GM21360 (cell line): ENCODE measurements at regions not wholly inside any gene's neighbourhood (a gene's known extent, or its start where the extent isn't known, plus 50 kb on each side); places are given as distances from the start of the nearest gene placed in this dataset.
"Not testable (repeated sequence)": the region's sequence is repeated elsewhere in the genome, so short reads cannot be mapped to it uniquely, and the experiment has no call there.

ENCODE experiments used
- ATAC-seq: cut with Tn5 transposase; IDR thresholded peaks from one replicate; pipeline ENCODE4 v1.9.1; 2021; ENCODE audit warnings: mild to moderate bottlenecking, moderate library complexity; ENCODE audit not compliant: unreplicated experiment

- ATAC-seq = no peak
These were observed 133.0 kb upstream of the PRR20G start for GRCh38 chr3:127420829-127421228.

GRCh38 chr3:127419641-127420553, 132.1 kb upstream of the PRR20G start:
- no peak for ATAC-seq

- ATAC-seq = no peak
These were observed 131.3 kb upstream of the PRR20G start for GRCh38 chr3:127419182-127419581.

- no peak for ATAC-seq
These were observed 130.8 kb upstream of the PRR20G start for GRCh38 chr3:127418560-127419147.

- ATAC-seq = no peak
These were observed 130.1 kb upstream of the PRR20G start for GRCh38 chr3:127417709-127418559.

- no peak for ATAC-seq
These were observed 126.0 kb upstream of the PRR20G start for GRCh38 chr3:127413871-127414270.

- no peak for ATAC-seq
These were observed 125.5 kb upstream of the PRR20G start for GRCh38 chr3:127413318-127413673.

GRCh38 chr3:127412578-127413317, 124.9 kb upstream of the PRR20G start:
- ATAC-seq = no peak

GRCh38 chr3:127411875-127412274, 124.0 kb upstream of the PRR20G start:
- not testable (repeated sequence) for ATAC-seq

- ATAC-seq = no peak
These were observed 123.4 kb upstream of the PRR20G start for GRCh38 chr3:127411083-127411727.

GRCh38 chr3:127410678-127411077, 122.8 kb upstream of the PRR20G start:
- no peak for ATAC-seq

- ATAC-seq = no peak
These were observed 122.3 kb upstream of the PRR20G start for GRCh38 chr3:127410137-127410488.

GRCh38 chr3:127409421-127410136, 121.7 kb upstream of the PRR20G start:
- ATAC-seq = no peak

GRCh38 chr3:127408684-127409420, 121.0 kb upstream of the PRR20G start:
- ATAC-seq = no peak

GRCh38 chr3:127408022-127408683, 120.3 kb upstream of the PRR20G start:
- no peak for ATAC-seq

- ATAC-seq = no peak
These were observed 119.4 kb upstream of the PRR20G start for GRCh38 chr3:127407026-127407939.

GRCh38 chr3:127406309-127407025, 118.6 kb upstream of the PRR20G start:
- no peak for ATAC-seq
